OCI-LY3 (cell line): ENCODE measurements at regions not wholly inside any gene's neighbourhood (a gene's known extent, or its start where the extent isn't known, plus 50 kb on each side); places are given as distances from the start of the nearest gene placed in this dataset.
"Not testable (repeated sequence)": the region's sequence is repeated elsewhere in the genome, so short reads cannot be mapped to it uniquely, and the experiment has no call there.

Source experiments
- H2AFZ ChIP-seq: fragments of 200-600, 300-600 bp; shearing (Covaris generic); 2 replicates; pipeline ENCODE4 v1.6.0; 2014; ENCODE audit warnings: antibody characterized with exemption, low read depth, low read length
- H3K27ac ChIP-seq: fragments of 200-600, 300-600 bp; sonication (generic); 2 replicates; pipeline ENCODE4 v1.5.1; 2014; ENCODE audit warnings: mild to moderate bottlenecking, low read length, moderate library complexity, mixed read lengths
- H3K27me3 ChIP-seq: fragments of 200-600, 300-600 bp; sonication (generic); 2 replicates; pipeline ENCODE4 v1.6.1; 2014; ENCODE audit warnings: low read depth, low read length, mixed read lengths
- H3K36me3 ChIP-seq: fragments of 200-600, 300-600 bp; sonication (generic); replicated peaks from 2 replicates; pipeline ENCODE3; 2014; ENCODE audit warnings: low read depth, low read length, mixed read lengths
- H3K4me1 ChIP-seq: fragments of 300-600, 200-600 bp; sonication (generic); 2 replicates; pipeline ENCODE4 v1.6.1; 2014; ENCODE audit warnings: low read length, mixed read lengths
- H3K4me2 ChIP-seq: fragments of 200-600, 300-600 bp; sonication (generic); 2 replicates; pipeline ENCODE4 v1.6.1; 2014; ENCODE audit warnings: low read length, mixed read lengths
- H3K4me3 ChIP-seq: fragments of 300-600, 200-600 bp; sonication (generic); 2 replicates; pipeline ENCODE4 v1.5.1; 2014; ENCODE audit warnings: antibody characterized with exemption, mild to moderate bottlenecking, low read length, moderate library complexity
- H3K79me2 ChIP-seq: fragments of 300-600, 200-600 bp; shearing (Covaris generic); 2 replicates; pipeline ENCODE4 v1.6.1; 2014; ENCODE audit warnings: mild to moderate bottlenecking, low read length, mixed read lengths
- H3K9ac ChIP-seq: fragments of 300-600, 200-600 bp; shearing (Covaris generic); 2 replicates; pipeline ENCODE4 v1.6.0; 2014; ENCODE audit warnings: mild to moderate bottlenecking, low read length, moderate library complexity
- H3K9me3 ChIP-seq: fragments of 200-600, 300-600 bp; shearing (Covaris generic); 2 replicates; pipeline ENCODE4 v1.6.1; 2014; ENCODE audit warnings: low read length, mixed read lengths; ENCODE audit not compliant: insufficient read depth
- H4K20me1 ChIP-seq: fragments of 200-600, 300-600 bp; sonication (generic); 2 replicates; pipeline ENCODE4 v1.6.1; 2016; ENCODE audit warnings: low read length, mixed read lengths; ENCODE audit not compliant: insufficient read depth

DNA sequence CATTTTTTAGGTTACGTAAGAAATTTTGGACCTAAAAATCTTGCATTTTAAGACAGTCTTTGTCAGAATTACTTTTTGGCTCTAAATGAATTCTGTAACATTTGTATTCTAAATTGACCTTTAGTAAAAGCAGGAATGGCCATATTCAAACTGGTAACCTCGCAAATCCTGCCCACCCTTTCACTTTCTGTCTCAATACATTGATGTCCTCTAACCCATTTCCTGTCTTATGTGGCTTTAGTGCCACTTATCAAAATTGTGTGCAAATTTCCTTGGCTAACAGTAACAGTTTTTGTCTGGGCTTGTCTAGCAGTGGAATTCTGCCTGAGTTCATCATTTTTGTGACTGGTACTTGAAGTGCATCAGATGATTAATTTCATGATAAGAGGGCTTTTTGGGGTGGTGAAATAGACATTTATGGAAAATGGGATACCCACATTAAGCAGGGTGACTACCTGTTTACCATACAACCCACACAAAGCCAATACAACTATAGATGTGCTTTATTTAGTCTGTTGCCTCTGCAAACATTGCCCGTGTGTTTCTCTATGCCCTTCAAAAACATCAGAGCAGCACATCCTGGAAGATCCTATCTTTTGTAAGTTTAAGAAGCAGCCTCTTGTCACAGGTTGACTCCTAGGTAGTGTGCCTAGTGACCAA is 98.7 kb upstream of the FAM72C start:
- not testable (repeated sequence) for H3K27ac ChIP-seq

DNA sequence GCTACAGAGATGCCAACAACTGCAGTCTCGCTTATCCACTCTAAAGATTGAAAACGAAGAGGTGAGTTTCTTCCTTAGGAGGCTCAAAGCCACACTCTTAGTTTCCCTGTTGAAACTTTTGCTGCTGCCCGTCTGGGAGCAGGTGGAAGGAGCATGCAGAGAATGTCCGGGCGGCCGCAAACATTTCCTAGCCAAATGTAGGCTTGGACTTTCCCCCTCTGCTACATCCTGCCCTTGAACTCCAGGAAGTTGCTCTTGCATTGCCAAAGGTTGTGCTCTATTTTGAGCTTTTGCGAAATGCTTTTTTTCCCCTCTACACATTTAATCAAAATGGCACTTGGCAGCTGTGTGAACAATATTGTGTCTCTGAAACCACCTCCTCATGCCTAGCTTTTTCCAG is 95.3 kb upstream of the FAM72C start:
- not testable (repeated sequence) for H3K79me2 ChIP-seq, H3K36me3 ChIP-seq, H3K27me3 ChIP-seq, H3K9ac ChIP-seq, H4K20me1 ChIP-seq, H3K4me2 ChIP-seq, H3K4me3 ChIP-seq, H2AFZ ChIP-seq, H3K27ac ChIP-seq, H3K9me3 ChIP-seq, H3K4me1 ChIP-seq

More for the DNA sequence above, 98.7 kb upstream of the FAM72C start:
- H3K27me3 ChIP-seq, H3K9ac ChIP-seq, H3K36me3 ChIP-seq, H3K4me1 ChIP-seq, H4K20me1 ChIP-seq, H3K4me2 ChIP-seq, H3K4me3 ChIP-seq, H3K9me3 ChIP-seq, H3K79me2 ChIP-seq, H2AFZ ChIP-seq: not testable (repeated sequence)

DNA sequence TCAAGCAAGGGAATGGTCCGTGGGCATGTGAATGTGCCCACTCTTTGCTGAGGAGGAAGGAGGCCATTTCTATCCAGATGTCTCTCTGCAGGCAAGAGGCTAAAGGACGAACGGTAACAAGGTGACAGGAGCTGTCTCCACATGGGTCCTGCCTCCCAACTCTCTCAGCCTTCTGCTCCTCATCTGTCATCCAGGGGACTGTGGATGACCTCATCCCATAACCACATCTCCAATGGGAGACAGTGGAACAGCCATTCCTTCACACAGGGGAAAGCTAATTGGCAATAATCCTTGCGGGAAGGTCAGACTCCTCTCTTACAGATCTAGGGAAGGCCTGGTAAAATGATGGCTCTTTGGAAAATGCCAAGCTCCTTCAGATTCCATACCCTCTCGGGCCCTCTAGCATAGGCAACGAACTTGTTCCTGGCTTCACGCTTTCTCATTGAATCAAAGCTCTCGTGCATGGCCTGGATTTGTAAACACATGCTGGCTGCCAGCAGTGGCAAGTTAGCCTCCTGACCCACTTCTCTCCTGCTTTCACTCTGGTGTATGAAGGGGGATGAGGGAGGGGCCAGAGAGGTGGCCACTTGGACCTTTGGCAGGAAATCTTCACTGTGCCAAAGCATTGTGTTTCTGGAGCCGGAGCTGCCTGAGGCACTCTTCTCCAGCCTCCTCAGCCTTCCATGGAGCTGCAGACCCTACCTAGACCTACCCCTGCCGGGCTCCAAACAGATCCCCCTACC is 94.5 kb upstream of the FAM72C start:
- not testable (repeated sequence) for H3K9ac ChIP-seq, H3K27me3 ChIP-seq, H3K79me2 ChIP-seq

DNA sequence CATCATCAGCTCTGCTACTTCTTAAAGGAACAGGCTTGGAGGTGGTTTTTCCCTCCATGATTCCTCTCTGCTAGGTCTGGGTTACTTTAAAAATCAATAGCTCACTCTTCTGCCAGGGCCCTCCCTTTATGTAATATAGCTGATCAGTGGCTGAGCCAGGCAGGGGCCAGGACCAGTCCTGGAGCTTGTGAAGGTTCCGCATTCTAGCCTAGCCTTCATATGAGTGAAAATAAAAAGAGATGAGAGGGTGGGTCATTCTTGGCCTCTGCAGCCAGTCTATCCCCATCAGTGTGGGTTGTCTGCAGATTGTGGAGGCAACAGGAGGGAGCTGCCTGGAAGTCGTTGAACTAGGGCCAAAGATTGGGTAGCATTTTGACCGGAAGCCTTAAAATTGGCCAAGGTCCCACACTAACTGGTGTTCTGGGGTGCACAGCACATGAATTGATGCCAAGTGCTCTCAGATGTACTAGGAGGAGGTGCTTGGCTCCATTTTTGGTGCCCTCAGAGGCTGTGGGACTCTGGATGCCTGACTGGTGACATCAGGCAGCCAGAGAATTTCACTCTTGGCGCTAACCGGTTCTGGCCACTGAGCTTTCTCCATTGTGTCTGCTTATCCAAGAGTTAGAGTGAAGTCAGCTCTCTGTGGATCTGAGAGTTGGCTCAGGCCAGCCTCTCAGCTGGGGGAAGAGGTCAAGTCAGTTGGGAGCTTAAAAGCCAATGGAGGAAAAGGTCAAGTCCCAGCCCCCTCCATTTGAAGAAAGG is 93.7 kb upstream of the FAM72C start:
- not testable (repeated sequence) for H3K9me3 ChIP-seq, H3K79me2 ChIP-seq, H3K4me1 ChIP-seq, H3K9ac ChIP-seq, H3K4me3 ChIP-seq, H4K20me1 ChIP-seq, H2AFZ ChIP-seq, H3K27me3 ChIP-seq, H3K4me2 ChIP-seq, H3K27ac ChIP-seq, H3K36me3 ChIP-seq

More for the DNA sequence above, 94.5 kb upstream of the FAM72C start:
- H3K4me1 ChIP-seq, H3K27ac ChIP-seq, H3K4me2 ChIP-seq, H3K36me3 ChIP-seq, H3K9me3 ChIP-seq, H2AFZ ChIP-seq, H4K20me1 ChIP-seq, H3K4me3 ChIP-seq: not testable (repeated sequence)

DNA sequence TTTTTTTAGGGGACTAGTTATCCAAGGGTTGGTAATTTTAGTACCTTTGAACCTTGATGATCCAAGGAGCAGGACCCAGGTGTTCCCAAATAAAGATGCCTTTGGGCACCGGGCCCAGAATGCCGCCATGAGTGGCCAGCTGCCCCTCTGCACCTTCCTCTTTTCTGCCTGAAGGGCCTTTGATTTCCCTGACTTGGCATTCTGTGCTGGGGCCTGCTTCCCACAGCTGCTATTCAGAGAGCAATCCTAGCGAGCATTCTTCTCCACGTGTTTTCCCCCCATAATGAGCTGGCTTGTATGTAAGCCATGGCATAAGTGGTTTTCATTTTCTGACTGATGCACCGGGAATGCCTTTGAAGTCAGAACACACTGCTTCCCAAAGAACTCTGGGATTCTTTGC is 77.6 kb upstream of the FAM72C start:
- H3K4me2 ChIP-seq, H4K20me1 ChIP-seq, H3K27ac ChIP-seq, H2AFZ ChIP-seq, H3K36me3 ChIP-seq, H3K9me3 ChIP-seq, H3K4me3 ChIP-seq, H3K27me3 ChIP-seq, H3K4me1 ChIP-seq, H3K9ac ChIP-seq, H3K79me2 ChIP-seq: not testable (repeated sequence)

DNA sequence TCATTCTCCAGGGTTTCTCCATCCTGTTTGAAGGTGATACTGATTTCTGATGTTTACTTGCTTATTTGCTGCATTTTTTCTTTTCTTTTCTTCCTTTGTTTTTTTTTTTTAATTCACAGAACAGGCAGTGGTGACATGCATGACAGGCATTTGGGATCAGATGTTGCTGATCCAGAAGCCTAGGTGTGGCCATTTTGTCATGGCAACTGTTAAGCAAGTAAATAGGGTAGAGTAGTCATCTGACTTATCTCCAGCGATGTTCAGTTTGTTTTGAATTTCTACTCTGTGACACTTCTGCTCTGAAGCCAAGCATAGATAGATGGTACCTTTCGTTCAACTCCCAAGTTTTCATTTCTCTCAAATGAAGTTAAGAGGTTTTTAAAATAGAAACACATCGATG is 74.9 kb upstream of the FAM72C start:
- H3K79me2 ChIP-seq, H3K9me3 ChIP-seq, H4K20me1 ChIP-seq, H3K9ac ChIP-seq, H3K4me2 ChIP-seq, H2AFZ ChIP-seq, H3K4me1 ChIP-seq, H3K4me3 ChIP-seq, H3K27ac ChIP-seq, H3K27me3 ChIP-seq, H3K36me3 ChIP-seq: not testable (repeated sequence)
